Gastrocnemius medialis (tissue), 4 donors: ENCODE measurements at regions not wholly inside any gene's neighbourhood (a gene's known extent, or its start where the extent isn't known, plus 50 kb on each side); places are given as distances from the start of the nearest gene placed in this dataset.

Source experiments
- ATAC-seq, 2 donors: fragments of 150-250 bp; one replicate each; pipeline ENCODE4 v1.9.1; 2016
- DNase-seq, 2 donors: peaks; one replicate each; pipeline ENCODE4 v3.0.0-alpha.2; 2019
- H3K27ac ChIP-seq, 4 donors: fragments of 200-600 bp; sonication (generic); 1 replicate in 1 of 4; 2 replicates in 3 of 4; pipeline ENCODE4 v1.5.1; 2016 to 2018; ENCODE audit warnings: mild to moderate bottlenecking in 2 of 4, moderate library complexity in 1 of 4
- H3K27me3 ChIP-seq, 3 donors: fragments of 200-600 bp; sonication (generic) in 2 of 3; 1 replicate in 1 of 3; 2 replicates in 2 of 3; pipeline versions ENCODE4 v1.5.1 to v1.6.0; 2016 to 2019; ENCODE audit warnings: mild to moderate bottlenecking in 1 of 3, moderate library complexity in 1 of 3
- H3K36me3 ChIP-seq, 2 donors: fragments of 200-600 bp; sonication (generic) in 1 of 2; one replicate each; pipeline ENCODE4 v1.5.1; 2017 to 2018
- H3K4me1 ChIP-seq, 2 donors: fragments of 200-600 bp; sonication (generic) in 1 of 2; one replicate each; pipeline ENCODE4 v1.5.1; 2016 to 2017; ENCODE audit warnings: mild to moderate bottlenecking in 2 of 2
- H3K4me3 ChIP-seq, 4 donors: fragments of 200-600 bp; sonication (generic) in 3 of 4; 1 replicate in 1 of 4; 2 replicates in 3 of 4; pipeline ENCODE4 v1.5.1; 2016 to 2019; ENCODE audit warnings: mild to moderate bottlenecking in 2 of 4
- H3K9me3 ChIP-seq, 3 donors: fragments of 200-600 bp; sonication (generic) in 2 of 3; 1 replicate in 1 of 3; 2 replicates in 2 of 3; pipeline ENCODE4 v1.5.1; 2016 to 2019
- POLR2A ChIP-seq, 2 donors: fragments of 450-650 bp; IDR thresholded peaks; one replicate each; pipeline ENCODE4 v1.6.1; 2017; ENCODE audit warnings: antibody characterized with exemption in 2 of 2, mild to moderate bottlenecking in 2 of 2, moderate library complexity in 2 of 2
- in situ Hi-C, 4 donors: fragments of 200-750 bp; cut with MboI; loops; one replicate each; pipeline versions ENCODE4 v1.15.0 to v1.8.0; 2017; ENCODE audit warnings: low sequenced_read_pairs in 4 of 4
- intact Hi-C: fragments of 100-400 bp; cut with DNase I; formaldehyde crosslinking; loops from one replicate; pipeline ENCODE4 v1.15.1; 2023; ENCODE audit warnings: low total_unique reads
- TF ChIP-seq, protein P1 (sequence below), 5 experiments: fragments of 450-650 bp in 3 of 5; fragments of 200-600 bp in 2 of 5; sonication (generic) in 2 of 5; IDR thresholded peaks in 4 of 5; conservative IDR thresholded peaks in 1 of 5; 1 replicate in 4 of 5; 2 replicates in 1 of 5; pipeline ENCODE4 v1.5.1; 2016 to 2019; ENCODE audit warnings: antibody characterized with exemption in 5 of 5, mild to moderate bottlenecking in 3 of 5, moderate library complexity in 3 of 5

GRCh38 chr5:67360047-67360446 is 163.4 kb upstream of the CD180 start:
- no peaks in the 10 kb centered on the region for H3K9me3 ChIP-seq
- in situ Hi-C loops, result no loop called here
- no peak for TF ChIP-seq POLR2A (IDR thresholded peaks at IDR 0.05)
- TF ChIP-seq, protein P1, sequence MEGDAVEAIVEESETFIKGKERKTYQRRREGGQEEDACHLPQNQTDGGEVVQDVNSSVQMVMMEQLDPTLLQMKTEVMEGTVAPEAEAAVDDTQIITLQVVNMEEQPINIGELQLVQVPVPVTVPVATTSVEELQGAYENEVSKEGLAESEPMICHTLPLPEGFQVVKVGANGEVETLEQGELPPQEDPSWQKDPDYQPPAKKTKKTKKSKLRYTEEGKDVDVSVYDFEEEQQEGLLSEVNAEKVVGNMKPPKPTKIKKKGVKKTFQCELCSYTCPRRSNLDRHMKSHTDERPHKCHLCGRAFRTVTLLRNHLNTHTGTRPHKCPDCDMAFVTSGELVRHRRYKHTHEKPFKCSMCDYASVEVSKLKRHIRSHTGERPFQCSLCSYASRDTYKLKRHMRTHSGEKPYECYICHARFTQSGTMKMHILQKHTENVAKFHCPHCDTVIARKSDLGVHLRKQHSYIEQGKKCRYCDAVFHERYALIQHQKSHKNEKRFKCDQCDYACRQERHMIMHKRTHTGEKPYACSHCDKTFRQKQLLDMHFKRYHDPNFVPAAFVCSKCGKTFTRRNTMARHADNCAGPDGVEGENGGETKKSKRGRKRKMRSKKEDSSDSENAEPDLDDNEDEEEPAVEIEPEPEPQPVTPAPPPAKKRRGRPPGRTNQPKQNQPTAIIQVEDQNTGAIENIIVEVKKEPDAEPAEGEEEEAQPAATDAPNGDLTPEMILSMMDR (IDR thresholded peaks at IDR 0.05 in 4 of 5, conservative IDR thresholded peaks at IDR 0.05 in 1 of 5), result no peak
- no peaks in the 10 kb centered on the region for H3K4me1 ChIP-seq
- intact Hi-C loops, result no loop called here
- H3K36me3 ChIP-seq, result no peaks in the 10 kb centered on the region
- no peak for DNase-seq
- no peak overlapping the region for H3K27ac ChIP-seq
- ATAC-seq, result no peak
- no peak overlapping the region for H3K4me3 ChIP-seq
- no peaks in the 10 kb centered on the region for H3K27me3 ChIP-seq

DNA sequence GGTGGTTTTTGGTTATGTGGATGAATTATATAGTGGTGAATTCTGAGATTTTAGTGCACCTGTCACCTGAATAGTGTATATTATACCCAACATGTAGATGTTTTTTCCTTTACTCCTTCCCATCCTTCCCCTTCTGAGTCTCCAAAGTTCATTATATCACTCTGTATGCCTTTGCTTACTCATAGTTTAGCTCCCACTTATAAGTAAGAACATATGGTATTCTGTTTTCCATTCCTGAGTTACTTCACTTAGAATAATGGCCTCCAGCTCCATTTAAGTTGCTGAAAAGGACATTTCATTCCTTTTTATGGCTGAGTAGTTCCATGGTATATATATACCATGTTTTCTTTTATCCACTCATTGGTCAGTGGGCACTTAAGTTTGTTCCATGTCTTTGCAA is 161.6 kb upstream of the CD180 start:
- H3K4me1 ChIP-seq, result no peaks in the 10 kb centered on the region
- H3K4me3 ChIP-seq, result no peak overlapping the region
- TF ChIP-seq, protein P1 (IDR thresholded peaks at IDR 0.05 in 4 of 5, conservative IDR thresholded peaks at IDR 0.05 in 1 of 5), result no peak
- TF ChIP-seq POLR2A (IDR thresholded peaks at IDR 0.05), result no peak
- no peaks in the 10 kb centered on the region for H3K36me3 ChIP-seq
- ATAC-seq, result no peak
- H3K27ac ChIP-seq, result no peak overlapping the region
- intact Hi-C loops (no loop called here), in situ Hi-C loops (no loop called here)
- H3K27me3 ChIP-seq, result no peaks in the 10 kb centered on the region
- no peak for DNase-seq
- no peaks in the 10 kb centered on the region for H3K9me3 ChIP-seq

- intact Hi-C loops, result no loop called here
- no peaks in the 10 kb centered on the region for H3K9me3 ChIP-seq
- H3K36me3 ChIP-seq, result no peaks in the 10 kb centered on the region
- H3K4me3 ChIP-seq, result no peak overlapping the region
- DNase-seq (no peak), ATAC-seq (no peak)
- no peaks in the 10 kb centered on the region for H3K4me1 ChIP-seq
- H3K27me3 ChIP-seq, result no peaks in the 10 kb centered on the region
- H3K27ac ChIP-seq, result no peak overlapping the region
- TF ChIP-seq, protein P1 (IDR thresholded peaks at IDR 0.05 in 4 of 5, conservative IDR thresholded peaks at IDR 0.05 in 1 of 5), result no peak
- no peak for TF ChIP-seq POLR2A (IDR thresholded peaks at IDR 0.05)
- in situ Hi-C loops, result no loop called here
Observed at GRCh38 chr5:67355120-67355713, 158.6 kb upstream of the CD180 start.

DNA sequence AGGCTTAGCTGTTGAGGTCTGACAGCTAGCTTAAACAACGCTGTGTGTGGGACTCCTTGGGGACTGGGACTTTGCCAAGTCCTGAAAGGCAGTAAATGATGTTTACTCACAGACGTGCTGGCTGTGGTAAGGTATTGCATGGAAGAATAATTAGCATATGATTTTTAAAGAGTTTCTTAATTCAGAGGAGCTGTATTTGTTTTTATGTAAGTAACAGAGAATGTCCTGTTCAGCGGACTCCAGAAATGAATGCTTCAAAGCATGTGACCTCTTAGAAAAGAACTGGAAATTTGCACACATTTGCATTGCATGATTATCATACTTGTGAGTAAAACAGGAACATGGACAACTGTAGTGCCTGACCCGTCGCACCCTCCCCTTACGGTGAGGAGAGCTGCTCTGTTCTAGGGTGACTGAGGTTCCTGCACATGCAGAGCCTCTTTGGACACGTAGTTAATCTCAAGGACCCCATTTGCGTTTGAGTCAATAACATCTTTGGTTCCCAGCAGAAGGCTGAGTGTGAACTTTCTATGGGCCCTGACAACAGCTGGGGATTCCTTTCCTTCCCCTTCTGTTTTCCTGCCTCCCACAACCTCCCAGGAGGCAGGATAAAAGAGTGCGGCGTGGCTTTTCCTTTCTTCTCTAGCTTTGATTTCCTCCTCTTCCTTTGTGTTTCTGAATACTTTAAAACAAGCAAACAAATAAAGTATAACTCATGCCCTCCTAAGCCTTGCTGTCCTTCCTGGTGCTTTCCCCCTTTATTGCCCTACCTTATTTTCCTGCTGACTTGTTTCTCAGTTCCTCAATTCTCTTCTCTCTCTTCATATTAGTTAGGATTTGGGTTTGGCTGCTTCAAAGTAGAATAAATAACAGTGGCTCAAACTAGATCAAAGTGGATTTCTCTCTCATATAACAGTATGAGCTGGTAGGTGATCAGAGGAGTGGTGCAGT is 157.2 kb upstream of the CD180 start:
- H3K36me3 ChIP-seq, result no peaks in the 10 kb centered on the region
- H3K4me1 ChIP-seq, result no peaks in the 10 kb centered on the region
- no peak for DNase-seq
- no peak for ATAC-seq
- H3K9me3 ChIP-seq, result no peaks in the 10 kb centered on the region
- in situ Hi-C loops, result no loop called here
- no peak overlapping the region for H3K4me3 ChIP-seq
- no peaks in the 10 kb centered on the region for H3K27me3 ChIP-seq
- no peak overlapping the region for H3K27ac ChIP-seq
- intact Hi-C loops, result no loop called here
- TF ChIP-seq, protein P1 (IDR thresholded peaks at IDR 0.05 in 4 of 5, conservative IDR thresholded peaks at IDR 0.05 in 1 of 5), result no peak
- TF ChIP-seq POLR2A (IDR thresholded peaks at IDR 0.05), result no peak
